NT2/D1 (cell line): ENCODE measurements at regions not wholly inside any gene's neighbourhood (a gene's known extent, or its start where the extent isn't known, plus 50 kb on each side); places are given as distances from the start of the nearest gene placed in this dataset.

Source experiments
- YY1 ChIP-seq: IDR thresholded peaks from 2 replicates; pipeline ENCODE4 v1.6.1; 2011; ENCODE audit not compliant: insufficient read length, insufficient read depth
- ZNF274 ChIP-seq: IDR thresholded peaks from 2 replicates; pipeline ENCODE4 v1.6.1; 2011; ENCODE audit warnings: mild to moderate bottlenecking, low read depth, low read length

- TF ChIP-seq YY1 (no peak), ZNF274 (no peak)
These were observed 52.9 kb upstream of the PRRC2C start for GRCh38 chr1:171432473-171432872.
